ENCODE measurements at regions not wholly inside any gene's neighbourhood (a gene's known extent, or its start where the extent isn't known, plus 50 kb on each side); places are given as distances from the start of the nearest gene placed in this dataset.
"Not testable (repeated sequence)": the region's sequence is repeated elsewhere in the genome, so short reads cannot be mapped to it uniquely, and the experiment has no call there.

GRCh38 chr1:185412385-185413087 is 95.5 kb upstream of the IVNS1ABP start:
- FAIRE-seq (no peak), DNase-seq (ENCODE audit: insufficient read length, low spot score) (no peak)

- DNase-seq (ENCODE audit: insufficient read length, low spot score) = no peak
- FAIRE-seq = no peak
These were observed 92.9 kb upstream of the IVNS1ABP start for GRCh38 chr1:185409763-185410528.

GRCh38 chr1:185409345-185409744 is 92.3 kb upstream of the IVNS1ABP start:
- DNase-seq (ENCODE audit: insufficient read length, low spot score) (no peak), FAIRE-seq (no peak)

GRCh38 chr1:185408700-185409270 is 91.7 kb upstream of the IVNS1ABP start:
- no peak for FAIRE-seq
- no peak for DNase-seq (ENCODE audit: insufficient read length, low spot score)

- DNase-seq (ENCODE audit: insufficient read length, low spot score) = no peak
- no peak for FAIRE-seq
These were observed 89.6 kb upstream of the IVNS1ABP start for GRCh38 chr1:185406691-185407009.

GRCh38 chr1:185406006-185406690 is 89.1 kb upstream of the IVNS1ABP start:
- FAIRE-seq (no peak), DNase-seq (ENCODE audit: insufficient read length, low spot score) (no peak)

- DNase-seq (ENCODE audit: insufficient read length, low spot score) (no peak), FAIRE-seq (no peak)
These were observed 88.0 kb upstream of the IVNS1ABP start for GRCh38 chr1:185404907-185405568.

- FAIRE-seq (no peak), DNase-seq (ENCODE audit: insufficient read length, low spot score) (no peak)
These were observed 87.2 kb upstream of the IVNS1ABP start for GRCh38 chr1:185404291-185404690.

- DNase-seq (ENCODE audit: insufficient read length, low spot score) (no peak), FAIRE-seq (no peak)
These were observed 85.9 kb upstream of the IVNS1ABP start for GRCh38 chr1:185402930-185403329.

GRCh38 chr1:185401019-185401418 is 84.0 kb upstream of the IVNS1ABP start:
- DNase-seq (ENCODE audit: insufficient read length, low spot score) (no peak), FAIRE-seq (no peak)

GRCh38 chr1:185400052-185400451 is 83.0 kb upstream of the IVNS1ABP start:
- no peak for FAIRE-seq
- DNase-seq (ENCODE audit: insufficient read length, low spot score) = no peak

- no peak for DNase-seq (ENCODE audit: insufficient read length, low spot score)
- peak; percentile 40 for FAIRE-seq
These were observed 81.6 kb upstream of the IVNS1ABP start for GRCh38 chr1:185398599-185398998.

- DNase-seq (ENCODE audit: insufficient read length, low spot score) (no peak), FAIRE-seq (peak; percentile 4)
These were observed 81.0 kb upstream of the IVNS1ABP start for GRCh38 chr1:185398022-185398421.

- no peak for DNase-seq (ENCODE audit: insufficient read length, low spot score)
- FAIRE-seq = no peak
These were observed 80.1 kb upstream of the IVNS1ABP start for GRCh38 chr1:185397183-185397582.

- no peak for FAIRE-seq
These were observed 79.1 kb upstream of the IVNS1ABP start for GRCh38 chr1:185396126-185396525.

GRCh38 chr1:185393815-185394214 is 76.8 kb upstream of the IVNS1ABP start:
- no peak for DNase-seq (ENCODE audit: insufficient read length, low spot score)
- FAIRE-seq = no peak

More at GRCh38 chr1:185396126-185396525, 79.1 kb upstream of the IVNS1ABP start:
- DNase-seq (ENCODE audit: insufficient read length, low spot score) = no peak

GRCh38 chr1:185393205-185393604 is 76.2 kb upstream of the IVNS1ABP start:
- DNase-seq (ENCODE audit: insufficient read length, low spot score) = no peak

GRCh38 chr1:185388815-185389214 is 71.8 kb upstream of the IVNS1ABP start:
- no peak for FAIRE-seq
- no peak for DNase-seq (ENCODE audit: insufficient read length, low spot score)

More at GRCh38 chr1:185393205-185393604, 76.2 kb upstream of the IVNS1ABP start:
- no peak for FAIRE-seq

GRCh38 chr1:185388346-185388745 is 71.3 kb upstream of the IVNS1ABP start:
- DNase-seq (ENCODE audit: insufficient read length, low spot score) (no peak), FAIRE-seq (no peak)

- DNase-seq (ENCODE audit: insufficient read length, low spot score) (no peak), FAIRE-seq (no peak)
These were observed 68.9 kb upstream of the IVNS1ABP start for GRCh38 chr1:185385991-185386390.

- not testable (repeated sequence) for DNase-seq (ENCODE audit: insufficient read length, low spot score); FAIRE-seq
These were observed 66.8 kb upstream of the IVNS1ABP start for GRCh38 chr1:185383805-185384204.
